K562 (cell line): ENCODE measurements at regions not wholly inside any gene's neighbourhood (a gene's known extent, or its start where the extent isn't known, plus 50 kb on each side); places are given as distances from the start of the nearest gene placed in this dataset.

Source experiments
- BCOR ChIP-seq: fragments of 450-650 bp; IDR thresholded peaks from 2 replicates; pipeline ENCODE4 v1.6.1; 2016
- CBFA2T3 ChIP-seq: fragments of 450-650 bp; IDR thresholded peaks from 2 replicates; pipeline ENCODE4 v1.6.1; 2017
- GATAD2B ChIP-seq: fragments of 450-650 bp; IDR thresholded peaks from 2 replicates; pipeline ENCODE4 v1.6.1; 2017; ENCODE audit warnings: mild to moderate bottlenecking, borderline replicate concordance
- MYBL2 ChIP-seq, 2 experiments: fragments of 450-650 bp in 1 of 2; sonication (generic) in 1 of 2; formaldehyde crosslinking in 1 of 2; IDR thresholded peaks; 2 replicates each; pipeline versions ENCODE4 v1.6.1 to v1.8.1; 2017 to 2022; ENCODE audit warnings: borderline replicate concordance in 1 of 2, inconsistent platforms in 1 of 2, low read depth in 1 of 2, mild to moderate bottlenecking in 1 of 2, missing genetic modification reagents in 1 of 2, moderate library complexity in 1 of 2
- PYGO2 ChIP-seq: fragments of 450-650 bp; IDR thresholded peaks from 2 replicates; pipeline ENCODE4 v1.6.1; 2016; ENCODE audit warnings: mild to moderate bottlenecking, missing genetic modification characterization, moderate library complexity, missing compliant biosample characterization
- RBM17 ChIP-seq: fragments of 200-400 bp; formaldehyde crosslinking; IDR thresholded peaks from 2 replicates; pipeline ENCODE4 v1.6.1; 2017; ENCODE audit warnings: low read depth, mild to moderate bottlenecking, low read length, borderline replicate concordance
- REST ChIP-seq, 2 experiments: fragments of 450-650 bp; formaldehyde crosslinking in 1 of 2; IDR thresholded peaks; 2 replicates each; pipeline versions ENCODE4 v1.4.0 to v1.6.1; 2014 to 2020; ENCODE audit warnings: mild to moderate bottlenecking in 2 of 2, borderline replicate concordance in 1 of 2, low read depth in 1 of 2
- RNF219 ChIP-seq: fragments of 250-450 bp; sonication (Bioruptor Pico); IDR thresholded peaks from 2 replicates; pipeline ENCODE4 v1.5.0; 2022; ENCODE audit warnings: mild to moderate bottlenecking
- SMARCA5 ChIP-seq: fragments of 450-650 bp; IDR thresholded peaks from 2 replicates; pipeline ENCODE4 v1.6.1; 2016
- YY1 ChIP-seq, 3 experiments: IDR thresholded peaks; 2 replicates each; pipeline ENCODE4 v1.6.1; 2011; ENCODE audit warnings: low read length in 2 of 3, mild to moderate bottlenecking in 2 of 3, moderate library complexity in 2 of 3, borderline replicate concordance in 1 of 3, control low read depth in 1 of 3, low read depth in 1 of 3; ENCODE audit not compliant: insufficient read depth in 3 of 3, insufficient replicate concordance in 2 of 3, control insufficient read depth in 1 of 3, insufficient read length in 1 of 3; ENCODE audit errors: extremely low read depth in 1 of 3
- ZEB2 ChIP-seq: fragments of 450-650 bp; IDR thresholded peaks from 2 replicates; pipeline ENCODE4 v1.6.1; 2016
- ZFX ChIP-seq: sonication (generic); formaldehyde crosslinking; IDR thresholded peaks from 2 replicates; pipeline ENCODE4 v1.8.0; 2022; ENCODE audit warnings: mild to moderate bottlenecking, missing genetic modification reagents, moderate library complexity
- ZNF282 ChIP-seq: sonication (generic); formaldehyde crosslinking; IDR thresholded peaks from 2 replicates; pipeline ENCODE4 v1.8.1; 2023; ENCODE audit warnings: missing genetic modification reagents
- ZNF717 ChIP-seq: fragments of 250-450 bp; sonication (Bioruptor Pico); IDR thresholded peaks from 2 replicates; pipeline ENCODE4 v1.5.0; 2021
- ZNF764 ChIP-seq: fragments of 250-450 bp; sonication (Bioruptor Pico); IDR thresholded peaks from 2 replicates; pipeline ENCODE4 v1.4.0; 2020; ENCODE audit warnings: low read depth, mild to moderate bottlenecking, moderate library complexity
- TF ChIP-seq, protein P1 (sequence below): fragments of 250-450 bp; sonication (Bioruptor Pico); IDR thresholded peaks from 2 replicates; pipeline ENCODE4 v1.6.1; 2021; ENCODE audit warnings: mild to moderate bottlenecking

DNA sequence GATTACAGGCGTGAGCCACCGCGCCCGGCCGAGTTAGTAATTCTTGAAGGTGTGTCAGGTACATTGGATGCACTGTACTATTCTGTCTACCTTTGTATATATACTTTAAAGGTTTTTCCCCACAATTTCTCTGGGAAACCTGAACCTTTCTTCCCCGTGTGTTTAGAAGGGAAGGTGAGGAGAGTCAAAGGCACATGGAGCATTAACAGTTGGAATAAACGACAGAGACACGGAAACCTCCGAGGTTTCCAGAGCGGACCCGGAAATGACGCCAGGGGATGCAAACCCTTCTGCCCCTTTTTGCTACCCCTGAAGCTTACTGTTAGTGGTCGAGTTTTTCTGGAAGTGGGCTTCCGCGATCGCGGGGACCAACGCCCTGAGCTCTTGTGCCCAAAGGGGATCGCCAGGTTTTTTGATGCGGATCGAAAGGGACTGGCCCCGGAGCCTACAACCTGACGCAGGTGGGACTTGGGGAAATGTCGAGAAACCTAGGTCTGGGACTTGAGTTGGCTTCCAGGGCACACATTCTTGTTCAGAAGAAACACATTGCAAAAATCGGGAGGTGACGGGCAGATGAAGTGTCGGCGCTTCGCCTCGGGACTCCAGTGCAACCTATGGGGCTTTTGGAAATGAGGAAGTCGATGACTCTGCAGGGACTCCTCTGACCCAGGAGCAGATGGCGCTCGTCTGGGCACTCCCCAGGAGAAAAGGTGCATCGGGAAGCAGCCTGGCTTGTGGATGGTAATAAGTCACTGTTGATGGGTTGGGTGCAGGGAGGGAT, 218.2 kb downstream of the OR2B2 start (continued):
- TF ChIP-seq REST (IDR thresholded peaks at IDR 0.05; ENCODE audit: borderline replicate concordance) = peak; percentile 17; the same call in 1 of the 2 replicates
- TF ChIP-seq REST (CRISPR knock-in tag; IDR thresholded peaks at IDR 0.05; ENCODE audit: low read depth) = no peak
- no peak for TF ChIP-seq SMARCA5
- peak; percentile 90; the same call in 1 of the 2 replicates for TF ChIP-seq ZEB2
- peak; percentile 24; the same call in 1 of the 2 replicates for TF ChIP-seq MYBL2 (IDR thresholded peaks at IDR 0.05; ENCODE audit: low read depth)
- TF ChIP-seq MYBL2 (CRISPR knock-in tag; IDR thresholded peaks at IDR 0.05; ENCODE audit: borderline replicate concordance) = no peak
- TF ChIP-seq RBM17 = no peak
- no peak for TF ChIP-seq ZNF717 (CRISPR knock-in tag)
- no peak for TF ChIP-seq CBFA2T3
- TF ChIP-seq, protein P1, sequence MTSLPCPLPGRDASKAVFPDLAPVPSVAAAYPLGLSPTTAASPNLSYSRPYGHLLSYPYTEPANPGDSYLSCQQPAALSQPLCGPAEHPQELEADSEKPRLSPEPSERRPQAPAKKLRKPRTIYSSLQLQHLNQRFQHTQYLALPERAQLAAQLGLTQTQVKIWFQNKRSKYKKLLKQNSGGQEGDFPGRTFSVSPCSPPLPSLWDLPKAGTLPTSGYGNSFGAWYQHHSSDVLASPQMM (CRISPR knock-in tag) = no peak
- TF ChIP-seq ZNF282 (CRISPR knock-in tag) = no peak
- TF ChIP-seq ZFX (CRISPR knock-in tag) = 0 out of 2 replicates have a peak, but pooled peaks have one; percentile 43
- peak in 1 of 3 experiments; percentile 73 for TF ChIP-seq YY1 (IDR thresholded peaks at IDR 0.05; ENCODE audit: borderline replicate concordance in 1 of 3, control insufficient read depth in 1 of 3, extremely low read depth in 1 of 3, insufficient read depth in 3 of 3, insufficient read length in 1 of 3, insufficient replicate concordance in 2 of 3, low read depth in 1 of 3, low read length in 2 of 3)
- no peak for TF ChIP-seq RNF219 (CRISPR knock-in tag)
- TF ChIP-seq BCOR = peak; percentile 95; the same call in 1 of the 2 replicates
- TF ChIP-seq PYGO2 (tag) = no peak
- TF ChIP-seq GATAD2B = peak; percentile 74; the same call in 1 of the 2 replicates
- TF ChIP-seq ZNF764 (CRISPR knock-in tag) = no peak
